AG04450 (cell line): ENCODE measurements at regions not wholly inside any gene's neighbourhood (a gene's known extent, or its start where the extent isn't known, plus 50 kb on each side); places are given as distances from the start of the nearest gene placed in this dataset.

Experiments used
- CTCF ChIA-PET: fragments of 300-600, 350-600 bp; formaldehyde crosslinking; extraction: SDS; loops from one replicate; lab custom pipeline; 2022; ENCODE audit warnings: antibody characterized with exemption, inconsistent platforms; lab: Charles Lee
- POLR2A ChIA-PET: fragments of 350-600 bp; formaldehyde crosslinking; extraction: SDS; loops from one replicate; lab custom pipeline; 2021; ENCODE audit warnings: antibody characterized with exemption, inconsistent platforms; lab: Yijun Ruan, JAX
- DNase-seq: peaks from one replicate; pipeline ENCODE4 v3.0.0-alpha.2; 2011; ENCODE audit warnings: low read depth, low spot score
- H3K27ac ChIP-seq: one replicate; pipeline ENCODE4 v1.5.1; 2012; ENCODE audit warnings: low read depth, low read length, control low read depth
- H3K27me3 ChIP-seq: one replicate; pipeline ENCODE4 v1.6.0; 2012; ENCODE audit warnings: low read length; ENCODE audit not compliant: control insufficient read depth, insufficient read depth
- H3K4me3 ChIP-seq: 2 replicates; pipeline ENCODE4 v1.5.1; 2011; ENCODE audit warnings: mild to moderate bottlenecking, low read depth, low read length, control low read depth
- H3K9me3 ChIP-seq: 2 replicates; pipeline ENCODE4 v1.5.1; 2012; ENCODE audit warnings: low read length; ENCODE audit not compliant: control insufficient read depth, insufficient read depth
- CTCF ChIP-seq: IDR thresholded peaks from 2 replicates; pipeline ENCODE4 v1.5.1; 2011; ENCODE audit warnings: low read depth, low read length, control low read depth, inconsistent platforms

- no peak for DNase-seq
- Histone ChIP-seq H3K27me3 (no peaks in the 10 kb centered on the region), H3K27ac (no peak overlapping the region), H3K4me3 (no peak overlapping the region), H3K9me3 (no peaks in the 10 kb centered on the region)
- CTCF ChIA-PET, result no interaction called here
- no peak for TF ChIP-seq CTCF
- POLR2A ChIA-PET, result no interaction called here
Measured at GRCh38 chr1:81345110-81345509, 455.6 kb upstream of the ADGRL2 start.

GRCh38 chr1:81340239-81340638 lies 460.5 kb upstream of the ADGRL2 start:
- Histone ChIP-seq H3K27ac (no peak overlapping the region), H3K9me3 (no peaks in the 10 kb centered on the region), H3K4me3 (no peak overlapping the region), H3K27me3 (no peaks in the 10 kb centered on the region)
- ChIA-PET POLR2A (no interaction called here), CTCF (no interaction called here)
- TF ChIP-seq CTCF, result no peak
- no peak for DNase-seq

GRCh38 chr1:81337226-81337625 lies 463.5 kb upstream of the ADGRL2 start:
- no peak for TF ChIP-seq CTCF
- no peak for DNase-seq
- Histone ChIP-seq H3K4me3 (no peak overlapping the region), H3K27me3 (no peaks in the 10 kb centered on the region), H3K27ac (no peak overlapping the region), H3K9me3 (no peaks in the 10 kb centered on the region)
- ChIA-PET POLR2A (no interaction called here), CTCF (no interaction called here)

- Histone ChIP-seq H3K27me3 (no peaks in the 10 kb centered on the region), H3K4me3 (no peak overlapping the region), H3K9me3 (no peaks in the 10 kb centered on the region), H3K27ac (no peak overlapping the region)
- DNase-seq, result no peak
- TF ChIP-seq CTCF, result no peak
- ChIA-PET POLR2A (no interaction called here), CTCF (no interaction called here)
Measured at GRCh38 chr1:81335876-81336275, 464.9 kb upstream of the ADGRL2 start.

GRCh38 chr1:81330521-81330920 lies 470.2 kb upstream of the ADGRL2 start:
- Histone ChIP-seq H3K27me3 (no peaks in the 10 kb centered on the region), H3K27ac (no peak overlapping the region), H3K9me3 (no peaks in the 10 kb centered on the region), H3K4me3 (no peak overlapping the region)
- CTCF ChIA-PET, result no interaction called here
- DNase-seq, result no peak
- no peak for TF ChIP-seq CTCF
- POLR2A ChIA-PET, result no interaction called here
